UCSD-AML1 (cell line): ENCODE measurements at regions not wholly inside any gene's neighbourhood (a gene's known extent, or its start where the extent isn't known, plus 50 kb on each side); places are given as distances from the start of the nearest gene placed in this dataset.

Experiments
- DNase-seq: peaks from one replicate; lab custom pipeline; 2025; ENCODE audit not compliant: unreplicated experiment; lab: John Stamatoyannopoulos, UW

DNA sequence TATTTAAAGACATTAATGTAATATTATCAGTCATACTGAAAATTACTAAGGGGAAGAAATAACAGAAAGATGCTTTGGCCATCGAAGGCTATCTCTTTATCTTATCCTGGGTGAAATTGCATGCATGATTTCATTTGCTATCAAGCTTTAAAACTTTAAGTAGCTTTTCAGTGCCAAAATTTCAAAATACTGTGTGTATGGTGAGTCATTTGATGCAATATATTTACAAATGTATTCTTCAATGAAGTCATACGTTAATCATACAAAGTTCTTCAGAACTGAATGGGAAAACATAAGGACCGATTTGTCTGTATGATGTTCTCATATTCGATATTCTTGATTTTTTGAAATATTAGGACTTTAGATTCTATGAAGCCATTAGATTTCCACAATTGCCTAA is 1295.8 kb upstream of the AGA start:
- no peak for DNase-seq

DNA sequence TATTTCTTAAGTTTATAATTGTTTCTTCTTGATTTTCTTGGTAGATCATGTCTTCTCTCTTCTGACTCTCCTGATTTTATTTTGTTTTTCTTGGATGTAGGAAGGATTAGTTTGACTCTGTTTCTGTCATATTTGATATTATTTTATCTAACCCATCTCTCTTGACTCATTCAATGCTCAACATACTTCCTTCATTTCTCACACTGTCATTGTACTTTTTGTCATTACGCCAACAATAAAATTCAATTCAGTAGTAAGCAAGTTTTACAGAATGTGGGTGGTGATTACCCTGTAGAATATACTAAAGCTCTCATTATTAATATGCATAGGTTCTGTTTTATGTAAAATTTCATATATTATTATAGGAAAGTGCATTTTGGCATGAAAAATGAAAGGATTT is 1303.0 kb upstream of the AGA start:
- DNase-seq, result no peak

- DNase-seq, result no peak
Measured at GRCh38 chr4:178752954-178753525, 1310.8 kb upstream of the AGA start.

DNA sequence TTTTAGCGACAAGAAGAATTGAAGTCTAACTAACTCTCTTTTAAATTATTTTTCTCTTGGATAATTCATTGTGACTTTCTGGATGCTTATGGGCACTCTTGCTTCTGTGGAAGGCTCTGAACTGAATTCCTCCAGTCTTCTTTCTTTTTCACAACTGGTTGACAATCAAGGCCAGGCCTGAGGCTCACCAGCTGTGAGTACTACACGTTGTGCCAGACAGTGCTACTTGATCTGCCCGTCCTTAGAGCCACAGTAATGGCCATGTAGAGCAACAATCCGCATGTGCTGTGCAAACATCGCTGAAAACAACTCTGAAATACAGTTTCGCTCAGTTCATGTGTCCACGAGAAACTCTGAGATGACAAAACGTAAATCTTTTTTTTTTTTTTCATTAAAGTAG is 1336.3 kb upstream of the AGA start:
- DNase-seq, result no peak

DNA sequence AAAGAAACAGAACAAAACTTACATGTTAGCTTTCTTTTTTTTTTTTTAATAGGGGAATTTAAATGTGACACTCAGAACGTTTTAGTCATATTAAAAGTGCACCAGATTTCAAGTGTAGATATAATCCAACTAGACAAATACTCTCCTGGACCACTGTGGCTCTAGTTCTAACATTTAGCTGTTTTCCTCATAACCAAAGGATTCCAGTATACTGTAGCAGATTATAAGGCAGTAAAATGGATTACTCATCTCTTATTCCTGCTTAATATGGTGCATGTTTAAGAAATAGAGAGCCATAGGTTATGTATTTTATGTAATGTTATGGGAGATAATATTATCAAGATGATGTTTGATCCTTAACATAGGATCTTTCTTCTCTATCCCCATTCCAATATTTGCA is 1339.5 kb upstream of the AGA start:
- DNase-seq, result no peak

DNA sequence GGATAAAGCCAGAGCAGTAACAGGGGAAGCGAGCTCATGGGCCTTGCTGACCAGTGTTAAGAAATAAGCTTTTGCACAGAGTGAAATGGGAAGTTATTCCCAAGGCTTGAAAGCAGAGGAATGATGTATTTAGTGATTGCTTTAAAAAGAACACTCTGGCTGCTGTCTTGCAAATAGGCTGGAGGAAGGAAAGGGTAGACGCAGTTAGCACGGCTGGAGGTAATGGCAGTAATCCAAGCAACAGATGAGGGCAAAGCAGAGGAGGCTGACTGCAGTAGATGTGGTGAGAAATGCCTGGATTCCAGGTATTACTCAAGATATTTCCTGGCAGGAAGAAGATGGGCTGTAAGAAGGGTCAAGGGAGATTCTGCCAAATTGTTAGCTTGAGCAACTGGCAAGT is 1342.3 kb upstream of the AGA start:
- no peak for DNase-seq

DNA sequence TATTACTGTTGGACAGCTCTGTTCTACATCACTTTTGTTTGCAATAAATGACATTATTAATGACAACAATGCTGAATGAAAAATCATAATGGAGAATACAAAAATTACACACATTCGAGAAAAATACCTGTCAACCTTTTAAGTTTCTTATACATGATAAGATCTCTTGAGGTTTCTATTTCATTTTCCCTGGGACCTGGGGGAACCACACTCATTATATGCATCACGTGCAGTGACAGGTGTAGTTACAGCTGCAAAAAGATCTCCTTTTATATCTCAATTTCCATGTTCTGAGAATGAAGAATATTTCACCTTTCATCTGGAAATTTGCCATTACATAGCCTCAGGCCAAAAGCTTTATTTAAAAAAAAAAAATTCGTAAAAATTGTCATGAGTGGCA is 1347.0 kb upstream of the AGA start:
- no peak for DNase-seq

- no peak for DNase-seq
Measured at GRCh38 chr4:178799204-178799603, 1357.0 kb upstream of the AGA start.

DNA sequence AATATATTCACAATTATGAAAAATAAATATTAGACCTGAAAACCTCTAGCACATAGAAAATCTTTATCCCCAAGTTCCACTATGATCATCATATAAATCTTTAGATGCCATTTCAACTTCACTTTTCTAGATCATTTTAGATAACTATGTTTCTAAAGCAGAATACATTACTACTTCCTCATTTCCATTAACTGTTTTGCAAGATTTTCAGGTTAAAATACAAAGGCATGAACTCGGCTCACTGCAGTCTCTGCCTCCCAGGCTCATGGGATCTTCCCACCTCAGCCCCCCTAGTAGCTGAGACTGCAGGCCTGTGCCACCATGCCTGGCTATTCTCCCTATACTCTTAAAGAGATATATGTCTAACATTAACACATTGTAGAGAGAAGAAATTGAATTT is 1365.9 kb upstream of the AGA start:
- no peak for DNase-seq

- no peak for DNase-seq
Measured at GRCh38 chr4:178809921-178810320, 1367.7 kb upstream of the AGA start.

DNA sequence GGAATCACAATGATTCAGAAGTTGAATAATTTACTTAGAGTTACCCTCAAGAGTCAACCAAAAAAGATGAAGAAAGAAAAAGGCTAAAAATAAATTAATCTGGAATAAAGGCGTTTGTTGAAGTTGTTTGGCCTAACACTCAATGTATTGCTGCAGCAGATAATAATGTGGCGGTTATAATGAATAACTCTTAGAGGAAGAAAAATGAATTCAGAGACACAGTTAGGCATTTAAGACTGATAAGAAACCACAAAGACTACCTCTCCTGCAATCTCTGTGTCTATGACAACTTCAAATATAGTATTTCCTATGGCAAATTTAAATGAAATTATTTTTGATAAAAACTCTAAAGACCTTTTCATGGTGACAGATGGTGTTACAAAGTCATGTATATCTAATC is 1369.1 kb upstream of the AGA start:
- no peak for DNase-seq

DNA sequence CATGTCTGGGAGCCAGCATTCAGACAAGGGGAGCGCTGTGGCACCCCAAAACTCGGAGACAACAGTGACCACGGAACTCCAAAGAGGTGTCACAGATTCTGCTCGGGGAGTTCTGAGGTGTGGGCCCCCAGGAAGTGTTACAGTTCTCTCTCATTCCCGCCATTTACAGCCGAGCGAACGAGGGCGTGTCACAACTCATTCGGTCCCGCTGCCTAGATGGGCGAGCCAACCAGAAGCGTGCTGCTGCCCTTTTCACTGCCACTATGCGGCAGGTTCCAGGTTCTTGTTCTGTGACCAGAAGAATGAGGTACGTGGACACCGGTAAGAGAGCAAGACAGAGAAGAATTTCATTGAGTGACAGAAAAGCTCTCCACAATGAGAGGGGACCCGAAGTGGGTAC is 1370.6 kb upstream of the AGA start:
- no peak for DNase-seq

DNA sequence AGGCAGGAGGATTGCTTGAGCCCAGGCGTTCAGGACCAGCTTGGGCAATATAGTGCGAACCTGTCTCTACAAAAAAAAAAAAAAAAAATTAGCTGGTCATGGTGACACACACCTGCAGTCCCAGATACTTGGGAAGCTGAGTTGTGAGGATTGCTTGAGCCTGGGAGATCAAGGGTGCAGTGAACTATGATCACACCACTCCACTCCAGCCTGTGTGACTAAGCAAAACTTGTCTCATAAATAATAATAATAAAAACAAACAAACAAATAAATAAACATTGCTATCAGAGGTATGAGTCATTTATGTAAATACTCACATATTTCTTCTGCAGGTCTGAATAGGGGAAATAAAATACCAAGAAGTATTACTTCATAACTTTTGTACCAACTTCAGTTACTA is 1372.7 kb upstream of the AGA start:
- no peak for DNase-seq

DNA sequence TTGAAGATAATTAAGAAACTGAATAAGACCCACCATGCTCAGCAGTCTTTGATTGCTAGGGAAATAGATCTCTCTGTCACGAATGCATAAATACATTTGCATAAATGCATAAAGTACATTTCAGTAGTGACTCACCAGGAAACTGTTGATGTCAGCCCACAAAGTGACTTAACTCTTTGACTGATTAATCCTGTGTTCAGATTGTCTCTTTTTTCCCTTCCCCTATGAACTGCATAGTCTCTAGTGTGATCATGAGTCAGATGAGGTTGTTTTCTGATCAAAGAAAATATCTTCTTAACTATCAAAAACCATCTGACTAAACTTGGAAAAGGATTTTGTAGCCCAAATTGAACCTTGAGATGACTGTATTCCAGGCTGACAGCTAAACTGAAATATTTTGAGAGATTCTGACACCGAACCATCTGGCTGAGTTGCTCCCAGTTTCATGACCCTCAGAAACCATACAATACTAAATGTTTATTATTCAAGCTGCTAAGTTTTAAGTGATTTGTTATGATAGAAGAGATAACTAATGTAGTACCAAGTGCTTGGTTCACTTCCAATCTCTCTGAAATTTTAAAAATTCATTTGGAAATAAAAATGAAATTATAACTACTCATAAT is 1381.5 kb upstream of the AGA start:
- DNase-seq, result no peak

DNA sequence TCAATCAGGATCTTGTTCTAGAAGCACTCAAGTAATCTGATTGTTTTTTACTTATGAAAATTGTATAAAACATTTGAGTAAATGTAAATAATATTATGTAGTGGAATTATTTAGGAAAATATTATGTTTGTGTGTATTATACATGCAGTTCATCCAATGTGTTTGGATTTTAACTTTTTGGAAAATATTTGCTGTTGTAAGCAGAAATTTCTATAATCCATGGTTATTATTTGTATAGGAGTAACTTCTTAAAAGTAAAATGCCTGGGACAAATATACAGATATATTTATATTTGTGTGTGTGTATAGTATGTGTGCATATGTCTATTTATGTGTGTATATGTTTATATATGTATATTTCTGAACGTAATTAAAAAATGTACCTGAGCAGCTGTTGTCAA is 1394.6 kb upstream of the AGA start:
- no peak for DNase-seq

DNA sequence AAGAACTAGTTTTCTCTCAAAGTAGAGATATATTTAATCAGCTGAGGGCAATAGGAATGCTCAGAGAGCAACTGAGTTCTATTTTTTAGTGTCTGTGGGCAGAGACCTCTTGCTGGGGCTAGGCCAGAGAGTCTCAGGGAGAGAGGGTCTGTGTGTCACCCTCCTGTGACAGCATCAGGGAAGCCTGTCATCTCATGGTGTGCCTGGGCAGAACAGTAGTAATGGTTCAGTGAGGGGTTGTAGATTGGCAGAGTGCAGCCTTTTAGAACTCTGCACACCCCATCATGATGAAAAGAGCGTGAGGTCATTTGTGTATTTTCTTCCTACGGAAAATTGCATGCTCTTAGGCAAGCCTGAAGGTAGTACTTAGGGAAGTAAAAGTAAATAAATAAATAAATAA is 1396.5 kb upstream of the AGA start:
- DNase-seq, result no peak

DNA sequence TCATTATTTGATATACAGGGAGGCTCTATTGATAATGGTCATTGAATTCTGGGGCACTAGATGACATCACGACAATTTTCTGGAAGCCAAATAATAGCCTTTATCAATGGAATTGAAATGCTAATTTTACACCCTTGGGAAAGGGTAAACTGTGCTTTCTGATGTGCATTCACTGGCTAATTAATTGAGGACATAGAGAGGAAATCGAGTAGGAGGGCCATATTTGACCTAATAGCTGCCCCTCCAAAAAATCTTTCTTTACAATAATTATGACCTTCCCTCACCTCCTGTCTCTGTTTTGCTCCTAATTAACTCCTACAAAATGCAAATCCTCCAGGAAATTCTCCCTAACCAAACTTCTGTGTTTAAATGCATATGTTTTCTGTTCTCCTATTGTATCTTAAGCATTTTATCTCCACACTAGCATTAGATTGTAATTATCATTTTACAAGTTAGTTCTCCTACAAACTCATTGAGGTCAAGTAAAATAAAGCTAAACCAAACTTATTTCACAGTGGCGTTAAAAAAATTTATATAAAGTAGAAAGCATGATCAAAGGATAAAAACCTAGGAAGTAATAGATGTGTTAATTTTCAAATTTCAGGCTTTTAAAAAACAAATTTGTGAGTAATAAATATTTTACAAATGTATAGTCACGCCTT is 1414.0 kb upstream of the AGA start:
- no peak for DNase-seq

DNA sequence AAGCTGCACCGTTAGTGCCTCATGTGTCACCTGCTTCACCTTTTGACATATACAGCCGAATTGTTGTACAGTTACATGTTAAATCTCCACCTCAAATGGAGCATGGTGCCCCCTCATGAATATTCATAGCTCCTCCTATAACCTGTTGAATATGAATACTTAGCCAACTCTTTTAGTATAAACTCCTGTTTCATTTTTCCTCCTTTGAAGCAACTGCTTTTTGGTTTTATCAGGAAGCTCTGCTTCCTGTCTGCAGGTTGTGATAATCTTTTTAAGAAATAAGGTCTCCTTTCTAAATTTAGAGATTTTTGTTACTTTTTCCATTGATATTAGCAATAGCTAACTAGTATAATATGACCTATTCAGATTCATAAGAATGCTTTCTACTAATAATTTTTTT is 1429.2 kb upstream of the AGA start:
- no peak for DNase-seq

DNA sequence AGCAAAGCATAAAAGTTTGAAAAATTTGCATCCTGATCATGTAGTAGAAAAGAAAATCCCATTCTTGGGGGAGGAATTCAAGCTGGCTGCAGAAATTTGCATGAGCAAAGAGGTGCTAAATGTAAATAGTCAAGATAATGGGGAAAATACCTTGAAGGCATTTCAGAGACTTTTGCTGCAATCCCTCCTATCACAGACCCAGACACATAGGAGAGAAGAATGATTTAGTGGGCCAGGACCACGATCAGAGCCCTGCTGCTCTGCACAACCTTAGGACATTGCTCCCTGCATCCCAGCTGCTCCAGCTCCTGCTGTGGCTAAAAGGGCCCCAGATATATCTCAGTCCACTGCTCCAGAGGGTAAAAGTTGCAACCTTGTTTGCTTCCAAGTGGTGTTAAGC is 1439.7 kb upstream of the AGA start:
- no peak for DNase-seq

DNA sequence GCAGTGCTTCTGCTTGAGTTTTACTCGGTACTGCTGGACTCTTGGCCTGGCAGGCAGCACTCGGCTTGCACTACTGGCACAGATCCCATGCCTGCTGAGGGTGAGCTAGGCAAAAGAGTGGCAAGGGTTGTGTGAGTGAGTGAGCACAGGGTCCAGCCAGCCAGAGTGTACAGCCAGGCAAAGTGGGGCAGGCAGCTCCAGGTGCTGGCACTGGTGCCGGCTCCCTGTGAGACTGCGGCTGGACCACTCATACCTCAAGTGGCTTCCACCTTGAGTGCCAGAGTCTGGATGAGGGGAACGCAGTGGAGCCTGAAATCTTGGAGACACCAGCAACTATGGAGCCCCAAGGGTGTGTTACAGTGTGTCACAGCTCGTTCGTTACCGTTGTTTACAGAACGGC is 1451.9 kb upstream of the AGA start:
- DNase-seq, result no peak

DNA sequence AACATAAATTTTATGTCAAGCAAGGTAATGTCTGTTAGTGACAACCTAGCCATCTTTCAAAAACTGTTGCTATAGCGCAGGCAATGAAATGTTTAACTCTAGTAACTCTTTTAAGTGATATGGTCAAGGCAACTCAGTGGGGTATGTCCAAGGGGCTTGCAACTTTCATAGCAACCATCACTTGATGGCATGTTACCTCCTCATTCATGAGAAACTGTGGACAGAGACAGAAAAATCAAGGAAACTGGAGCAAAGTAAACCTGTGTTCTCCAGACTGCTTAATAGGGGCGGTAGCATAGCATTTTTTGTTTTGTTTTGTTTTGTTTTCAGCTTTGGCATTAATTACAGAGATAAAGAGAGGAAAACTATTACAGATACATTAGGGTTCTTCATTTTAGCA is 1456.8 kb upstream of the AGA start:
- DNase-seq, result no peak

GRCh38 chr4:178917756-178918155 is 1475.5 kb upstream of the AGA start:
- no peak for DNase-seq

GRCh38 chr4:178937130-178937529 is 1494.9 kb upstream of the AGA start:
- DNase-seq, result no peak
